KBM-7 (cell line): ENCODE measurements at regions not wholly inside any gene's neighbourhood (a gene's known extent, or its start where the extent isn't known, plus 50 kb on each side); places are given as distances from the start of the nearest gene placed in this dataset.

ENCODE experiments used
- DNase-seq: peaks from one replicate; pipeline ENCODE4 v3.0.0-alpha.2; 2015
- in situ Hi-C: fragments of 300-500 bp; cut with MboI; formaldehyde crosslinking; loops from 2 replicates; pipeline ENCODE4 v1.14.3; 2020; ENCODE audit warnings: low sequenced_read_pairs, low pct_unique_long_range_greater_than_20kb, mixed read lengths

GRCh38 chrX:104318330-104319009 is 63.7 kb upstream of the ESX1 start:
- DNase-seq = no peak
- in situ Hi-C loops = no loop called here

DNA sequence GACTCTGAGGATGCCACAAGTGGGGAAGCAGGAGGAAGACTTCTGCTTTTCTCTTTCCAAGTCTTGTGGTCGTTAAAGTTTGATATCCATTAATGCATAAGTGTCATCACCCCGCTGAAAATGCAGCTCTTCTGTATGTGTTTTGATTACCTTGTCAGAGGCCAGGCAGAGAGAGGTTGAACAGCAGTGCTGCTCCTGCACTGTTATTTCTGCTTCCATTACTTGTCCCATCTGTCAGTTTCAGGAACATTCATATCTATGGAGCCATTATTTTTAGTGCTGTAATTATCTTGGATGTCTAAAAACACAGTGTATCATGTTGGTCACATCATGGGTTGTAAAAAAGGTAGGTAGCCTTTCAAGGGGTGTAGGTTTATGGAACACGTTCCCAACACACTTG is 62.0 kb upstream of the ESX1 start:
- no peak for DNase-seq
- in situ Hi-C loops = no loop called here

GRCh38 chrX:104315555-104315954 is 60.8 kb upstream of the ESX1 start:
- no peak for DNase-seq
- in situ Hi-C loops = no loop called here

DNA sequence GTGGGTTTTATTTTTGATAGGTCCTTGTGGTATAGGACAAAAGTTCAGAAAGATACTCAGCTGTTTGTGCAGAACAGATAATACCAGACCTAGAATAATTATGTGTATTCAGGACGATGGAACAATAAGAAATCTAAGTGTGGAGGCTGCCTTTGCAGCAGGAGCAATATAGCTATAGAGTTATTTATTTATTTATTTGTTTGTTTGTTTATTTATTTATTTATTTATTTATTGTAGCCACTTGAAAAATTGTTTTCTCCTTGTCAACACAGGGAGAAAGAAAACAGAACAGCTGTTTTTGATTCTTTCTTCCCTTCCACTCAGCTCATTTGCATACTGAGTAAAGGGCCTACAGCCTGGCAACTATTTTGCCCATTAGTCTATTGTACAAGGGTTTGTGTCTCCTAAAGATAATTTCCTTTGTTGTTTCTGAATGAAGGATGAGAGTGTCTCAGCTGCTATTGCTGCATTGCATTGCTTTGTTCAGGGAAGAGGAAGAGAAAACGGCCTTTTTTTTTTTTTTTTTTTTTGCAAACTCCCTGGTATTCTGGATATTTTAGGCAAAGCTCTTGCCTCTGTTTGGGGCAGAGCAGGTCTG is 56.0 kb upstream of the ESX1 start:
- in situ Hi-C loops = no loop called here
- no peak for DNase-seq

DNA sequence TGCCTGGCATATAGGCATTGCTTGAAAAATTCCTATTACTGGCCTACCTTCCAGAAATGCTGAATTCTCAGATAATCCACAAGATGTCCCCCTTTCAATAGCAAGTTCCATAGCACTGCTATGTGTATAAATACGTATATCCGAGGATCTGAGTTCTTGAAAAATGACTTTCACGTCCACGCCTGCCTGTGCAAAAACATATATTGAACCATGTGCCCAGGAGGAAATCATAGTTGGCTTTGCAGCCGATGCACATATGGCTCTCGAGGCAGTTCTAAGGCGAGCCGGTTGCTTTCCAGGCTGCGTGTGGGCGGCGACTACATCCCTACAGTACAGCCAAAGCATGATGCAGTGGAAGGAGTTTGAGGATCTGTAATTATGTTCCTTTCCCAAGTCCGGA is 55.4 kb upstream of the ESX1 start:
- DNase-seq = peak; percentile 7
- in situ Hi-C loops = no loop called here

- no peak for DNase-seq
- in situ Hi-C loops = no loop called here
Measured at GRCh38 chrX:104309169-104309568, 54.4 kb upstream of the ESX1 start.

GRCh38 chrX:104307341-104307740 is 52.6 kb upstream of the ESX1 start:
- DNase-seq = no peak
- in situ Hi-C loops = no loop called here

DNA sequence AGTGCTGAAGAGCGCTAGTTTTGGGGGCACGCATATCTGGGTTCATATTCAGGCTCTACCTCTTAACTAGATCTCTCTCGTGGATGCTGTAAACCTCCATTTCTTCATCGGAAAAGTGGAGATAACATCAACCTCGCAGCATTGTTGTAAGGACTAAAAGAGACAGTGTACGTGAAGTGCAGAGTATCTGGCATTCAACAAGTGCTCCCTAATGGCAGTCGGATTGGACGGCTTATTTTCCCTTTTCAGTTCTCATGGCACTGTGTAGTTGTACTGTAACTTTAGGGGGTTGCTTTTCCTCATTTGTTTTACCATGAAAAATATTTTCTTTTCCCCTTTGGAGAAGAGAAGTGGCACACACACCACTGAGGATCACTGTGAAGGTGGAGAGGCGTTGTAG is 51.4 kb upstream of the ESX1 start:
- no peak for DNase-seq
- in situ Hi-C loops = no loop called here
